ES-I3 (cell line): ENCODE measurements at regions not wholly inside any gene's neighbourhood (a gene's known extent, or its start where the extent isn't known, plus 50 kb on each side); places are given as distances from the start of the nearest gene placed in this dataset.

Source experiments
- H3K36me3 ChIP-seq: 2 replicates; pipeline ENCODE4 v1.6.1; 2013; ENCODE audit warnings: mild to moderate bottlenecking, low read length, control low read depth, moderate library complexity; ENCODE audit not compliant: insufficient read depth
- H3K4me1 ChIP-seq: 2 replicates; pipeline ENCODE4 v1.6.1; 2013; ENCODE audit warnings: mild to moderate bottlenecking, control low read depth, low read length; ENCODE audit not compliant: insufficient read depth
- H3K9ac ChIP-seq: 2 replicates; pipeline ENCODE4 v1.6.1; 2013; ENCODE audit warnings: low read depth, mild to moderate bottlenecking, low read length, moderate library complexity
- H3K9me3 ChIP-seq: 2 replicates; pipeline ENCODE4 v1.6.1; 2013; ENCODE audit warnings: mild to moderate bottlenecking, low read length, moderate library complexity; ENCODE audit not compliant: control insufficient read depth, insufficient read depth

DNA sequence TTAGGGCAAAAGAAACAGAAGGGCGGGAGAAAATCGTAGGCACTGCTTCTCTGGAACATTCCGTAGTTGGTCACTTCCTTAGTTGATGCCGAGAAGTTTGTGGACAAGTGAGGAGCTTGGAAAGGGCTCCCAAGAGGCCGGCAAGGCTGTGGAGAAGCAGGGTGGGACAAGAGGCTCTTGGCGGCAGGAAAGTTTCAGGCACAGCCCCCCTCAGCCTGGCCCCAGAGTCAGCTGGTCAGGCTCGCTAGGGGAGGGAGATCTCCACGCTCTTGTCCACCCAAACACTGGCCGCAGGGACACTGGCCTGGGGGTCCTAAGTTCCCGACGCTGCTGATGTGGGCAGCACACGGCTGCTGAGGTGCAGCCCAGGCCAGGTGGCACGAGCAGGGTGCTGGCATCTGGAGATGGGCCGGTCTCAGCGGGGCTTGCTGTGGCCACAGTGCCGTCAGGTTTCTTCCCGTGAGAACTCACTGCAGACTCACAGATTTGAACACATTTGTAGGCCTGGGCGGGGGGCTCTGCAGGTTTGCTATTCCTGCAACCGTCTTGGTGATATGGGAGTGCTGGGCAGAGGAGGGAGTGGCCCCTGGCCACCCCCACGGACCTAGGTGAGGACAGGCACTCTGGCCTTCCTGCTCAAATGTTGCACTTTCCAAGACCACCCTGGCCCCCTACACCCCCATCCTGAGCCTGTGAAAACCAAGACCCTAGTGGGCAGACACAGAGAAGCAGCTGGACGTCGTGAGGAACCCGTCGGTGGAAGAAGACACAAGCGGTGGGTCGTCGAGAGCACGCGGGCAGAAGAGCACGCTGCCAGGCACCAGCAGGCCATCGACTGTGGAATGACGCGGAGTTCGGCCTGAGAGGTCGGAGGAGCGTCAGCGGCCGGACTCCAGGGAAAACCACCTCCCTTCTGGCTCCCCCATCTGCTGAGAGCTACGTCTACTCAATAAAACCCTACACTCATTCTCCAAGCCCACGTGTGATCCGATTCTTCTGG lies 160.1 kb downstream of the ERMARD start:
- H3K9me3 ChIP-seq: no peaks in the 10 kb centered on the region
- no peak overlapping the region for H3K9ac ChIP-seq
- no peaks in the 10 kb centered on the region for H3K36me3 ChIP-seq
- H3K4me1 ChIP-seq: no peaks in the 10 kb centered on the region

DNA sequence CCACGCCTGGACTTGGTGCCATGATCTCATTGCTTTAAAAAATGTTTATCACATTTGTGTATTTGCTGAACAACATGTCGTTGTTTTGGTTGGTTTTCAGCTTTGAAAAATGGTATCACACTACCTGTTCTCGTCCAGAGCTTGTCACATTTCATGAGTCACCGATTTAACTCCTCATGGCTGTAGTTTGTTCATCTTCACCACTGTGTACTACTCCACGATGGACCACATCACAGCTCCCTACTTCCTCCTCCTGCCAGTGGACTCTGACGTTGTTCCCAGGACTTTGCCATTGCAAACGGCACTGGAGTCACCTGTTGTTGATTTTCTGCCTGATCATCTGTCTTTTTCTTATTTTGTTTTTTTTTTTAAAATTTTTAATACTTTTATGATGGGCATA lies 157.7 kb downstream of the ERMARD start:
- Histone ChIP-seq H3K36me3 (no peaks in the 10 kb centered on the region), H3K9ac (no peak overlapping the region), H3K4me1 (no peaks in the 10 kb centered on the region), H3K9me3 (no peaks in the 10 kb centered on the region; the same call in 1 of the 2 replicates)

DNA sequence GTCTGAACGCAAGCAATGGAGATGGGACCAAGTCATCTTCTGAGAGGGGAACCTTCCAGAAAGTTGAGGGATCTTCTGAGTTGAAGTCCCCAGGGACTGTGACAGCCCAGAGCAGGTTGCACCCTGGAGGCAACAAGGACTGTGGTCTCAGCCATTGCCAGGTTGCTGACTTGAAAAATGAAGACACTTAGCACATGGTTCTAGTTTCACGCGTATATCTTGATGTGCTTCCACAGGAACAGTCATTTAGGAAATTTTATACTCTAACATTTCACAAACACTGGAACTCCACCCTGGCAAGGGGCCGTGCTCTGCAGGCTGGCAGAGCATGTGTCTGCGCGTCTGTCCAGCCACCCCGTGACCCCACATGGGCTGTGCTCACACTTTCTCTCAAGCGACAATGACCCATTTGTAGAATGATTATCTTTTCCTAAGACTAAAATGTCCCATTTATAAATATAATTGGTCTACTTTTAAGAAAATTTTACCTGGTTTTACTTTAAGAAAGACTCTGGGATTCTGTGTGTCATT lies 157.0 kb downstream of the ERMARD start:
- no peaks in the 10 kb centered on the region for H3K4me1 ChIP-seq
- no peaks in the 10 kb centered on the region for H3K36me3 ChIP-seq
- no peaks in the 10 kb centered on the region; the same call in 1 of the 2 replicates for H3K9me3 ChIP-seq
- H3K9ac ChIP-seq: no peak overlapping the region

DNA sequence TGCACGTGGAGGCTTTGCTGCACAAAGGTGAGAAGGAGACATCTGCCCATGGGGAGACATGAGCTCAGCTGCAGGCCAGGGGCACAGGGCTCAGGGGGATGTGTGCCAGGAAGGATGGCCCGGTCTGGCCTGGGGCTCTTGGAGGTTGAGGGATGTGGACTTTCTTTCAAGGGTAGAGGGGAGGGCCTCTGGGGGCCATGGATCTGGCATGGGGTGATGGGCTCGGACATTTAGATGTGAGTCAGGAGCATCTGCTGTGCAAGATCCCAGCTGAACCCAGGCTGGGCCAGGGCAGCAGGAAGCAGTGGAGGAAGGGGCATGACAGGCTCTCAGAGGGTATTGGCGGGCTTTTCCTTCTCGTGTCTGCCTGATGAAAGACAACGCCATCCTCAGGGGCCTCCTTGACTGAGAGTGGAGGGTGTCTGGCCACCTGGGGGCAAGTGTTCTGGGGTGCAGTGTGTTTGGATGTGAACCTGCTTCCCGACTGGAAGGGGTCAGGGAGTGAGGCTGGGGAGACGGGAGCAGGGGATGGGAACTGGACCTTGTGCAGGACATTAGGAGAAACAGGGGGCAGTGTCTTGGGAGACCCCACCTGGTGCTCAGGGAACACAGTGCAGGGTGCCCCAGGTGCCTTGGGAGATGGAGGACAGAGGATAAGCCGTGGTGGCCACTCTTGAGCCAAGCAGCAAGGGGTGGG lies 156.1 kb downstream of the ERMARD start:
- no peaks in the 10 kb centered on the region for H3K4me1 ChIP-seq
- H3K36me3 ChIP-seq: no peaks in the 10 kb centered on the region
- H3K9me3 ChIP-seq: no peaks in the 10 kb centered on the region; the same call in 1 of the 2 replicates
- no peak overlapping the region for H3K9ac ChIP-seq

DNA sequence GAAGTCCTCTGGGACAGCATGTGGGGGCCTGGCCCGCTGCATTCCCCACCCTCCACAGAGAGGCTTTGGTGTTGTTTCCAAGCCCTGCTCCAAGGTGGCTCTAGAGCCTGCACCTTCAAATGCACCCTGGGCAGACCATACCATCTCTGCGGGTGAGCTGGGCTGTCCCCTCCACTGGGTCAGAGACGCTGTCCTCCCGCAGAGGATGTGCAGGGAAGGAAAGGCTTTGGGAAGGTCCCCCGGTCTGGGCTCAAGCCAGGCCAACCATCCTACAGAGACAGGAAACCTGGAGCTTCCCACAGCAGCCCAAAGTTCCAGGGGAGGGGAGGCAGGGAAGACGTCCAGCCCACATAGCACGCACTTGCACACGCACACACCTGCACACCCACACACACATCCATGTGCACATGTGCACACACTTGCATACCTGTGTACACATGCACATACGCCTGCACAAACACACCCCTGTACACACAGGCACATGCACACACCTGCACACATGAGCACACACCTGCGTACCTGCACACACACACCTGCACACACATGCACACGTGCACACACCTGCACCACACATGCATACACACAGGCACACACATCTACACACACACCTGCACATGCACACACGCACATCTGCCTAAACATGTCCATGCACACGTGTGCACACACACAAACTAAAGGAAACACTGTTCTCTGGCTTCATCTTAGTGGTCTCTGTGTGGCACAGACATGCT lies 155.4 kb downstream of the ERMARD start:
- no peaks in the 10 kb centered on the region for H3K4me1 ChIP-seq
- no peaks in the 10 kb centered on the region for H3K36me3 ChIP-seq
- H3K9me3 ChIP-seq: no peaks in the 10 kb centered on the region; the same call in 1 of the 2 replicates
- no peak overlapping the region for H3K9ac ChIP-seq

DNA sequence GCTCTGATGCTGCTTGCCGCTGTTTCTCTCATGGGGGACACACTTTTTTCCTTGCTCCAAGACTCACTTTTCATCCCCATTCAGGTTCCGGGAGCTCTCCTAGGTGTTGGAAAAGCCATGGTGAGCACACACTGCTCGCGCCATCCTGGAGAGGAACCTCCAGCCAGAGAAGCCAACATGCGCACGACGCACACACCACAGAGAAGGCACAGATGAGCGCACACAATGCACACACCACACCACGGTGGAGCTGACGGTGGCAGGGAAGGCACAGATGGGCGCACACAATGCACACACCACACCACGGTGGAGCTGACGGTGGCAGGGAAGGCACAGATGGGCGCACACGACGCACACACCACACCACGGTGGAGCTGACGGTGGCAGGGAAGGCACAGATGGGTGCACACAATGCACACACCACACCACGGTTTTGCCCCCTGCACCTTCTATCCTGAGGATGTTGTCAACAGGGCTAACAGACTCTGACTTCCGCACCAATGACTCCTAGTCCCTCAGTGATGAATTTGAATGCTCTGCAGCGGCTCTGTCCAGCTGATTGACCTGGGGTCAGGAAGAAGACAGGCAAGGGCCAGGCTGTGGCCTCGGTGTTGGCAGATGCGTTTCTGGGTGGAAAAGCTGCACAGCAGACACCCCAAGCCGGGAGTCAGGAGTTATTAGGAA lies 154.7 kb downstream of the ERMARD start:
- Histone ChIP-seq H3K9ac (no peak overlapping the region), H3K4me1 (no peaks in the 10 kb centered on the region), H3K36me3 (no peaks in the 10 kb centered on the region), H3K9me3 (no peaks in the 10 kb centered on the region; the same call in 1 of the 2 replicates)

DNA sequence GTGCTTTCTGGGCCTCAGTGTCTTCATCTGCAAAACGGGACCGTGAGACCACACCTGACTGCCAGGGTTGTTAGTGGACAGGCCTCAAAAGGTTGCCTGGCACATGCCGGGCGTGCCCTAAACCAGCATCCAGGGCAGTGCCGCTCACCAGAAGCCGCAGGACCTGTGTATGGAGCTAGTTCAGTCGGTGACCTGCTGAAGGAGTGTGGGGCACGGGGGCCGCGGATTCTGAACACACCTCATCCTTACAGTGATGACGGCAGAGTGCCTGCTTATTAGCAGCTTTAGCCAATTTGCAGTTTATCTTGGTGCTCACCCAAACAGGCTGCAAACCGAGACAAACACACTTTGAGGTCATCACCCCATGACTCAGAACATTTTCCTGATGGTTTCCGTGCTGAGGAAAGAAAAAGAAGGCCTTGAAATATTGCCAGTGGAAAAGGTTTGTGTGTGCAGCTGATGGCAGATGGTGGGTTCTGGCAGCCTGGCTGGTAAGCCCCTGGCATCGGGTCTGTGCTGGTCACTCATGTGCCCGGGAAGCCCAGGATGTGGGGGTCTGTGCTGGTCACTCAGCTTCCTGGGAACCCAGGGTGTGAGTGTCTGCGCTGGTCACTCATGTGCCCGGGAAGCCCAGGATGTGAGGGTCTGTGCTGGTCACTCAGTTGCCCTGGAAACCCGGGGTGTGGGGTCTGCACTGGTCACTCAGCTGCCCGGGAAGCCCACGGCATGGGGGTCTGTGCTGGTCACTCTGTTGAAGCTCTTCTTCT lies 153.8 kb downstream of the ERMARD start:
- H3K9ac ChIP-seq: no peak overlapping the region
- no peaks in the 10 kb centered on the region for H3K36me3 ChIP-seq
- H3K4me1 ChIP-seq: no peaks in the 10 kb centered on the region
- H3K9me3 ChIP-seq: no peaks in the 10 kb centered on the region; the same call in 1 of the 2 replicates

DNA sequence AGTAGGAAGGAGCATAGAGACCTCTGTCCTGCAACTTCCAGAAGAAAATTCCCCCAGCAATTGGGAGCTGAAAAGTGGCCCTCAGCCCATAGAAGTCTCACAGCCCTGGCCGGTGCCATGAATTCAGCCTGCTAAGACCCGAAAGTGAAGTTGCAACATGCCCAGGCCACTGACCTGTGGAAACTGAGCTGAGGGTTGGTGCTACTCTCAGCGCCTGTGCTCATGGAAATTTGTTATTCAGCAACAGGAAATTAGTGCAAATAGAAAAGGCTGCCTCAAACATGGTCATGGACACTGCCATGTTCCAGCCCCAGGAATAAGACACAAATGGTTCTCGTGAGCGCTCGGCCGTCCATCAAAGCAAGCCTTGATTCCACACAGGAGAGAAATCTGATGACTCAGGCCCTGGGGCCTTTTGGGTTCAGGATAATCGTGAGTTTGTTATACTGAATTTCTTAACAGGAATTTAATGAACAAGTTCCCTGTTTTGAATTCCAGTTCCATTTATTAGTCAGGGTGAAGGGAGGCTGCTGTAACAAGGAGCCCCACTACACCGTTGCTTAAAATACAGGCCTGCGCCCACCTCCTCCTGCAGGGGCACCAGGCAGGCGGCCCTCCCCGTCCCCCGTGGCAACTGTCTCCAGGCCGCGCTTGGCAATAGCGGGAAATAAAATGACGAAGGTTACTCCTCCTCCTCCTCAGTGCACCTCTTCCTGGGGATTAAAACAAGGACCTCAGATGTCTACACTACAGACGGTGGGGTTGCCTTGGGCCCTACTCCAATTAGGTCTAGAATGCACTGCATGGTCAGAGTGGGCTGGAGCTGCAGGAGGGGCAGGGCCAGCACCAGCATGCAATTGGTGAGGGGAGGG lies 152.9 kb downstream of the ERMARD start:
- Histone ChIP-seq H3K9ac (no peak overlapping the region), H3K9me3 (no peaks in the 10 kb centered on the region; the same call in 1 of the 2 replicates), H3K36me3 (no peaks in the 10 kb centered on the region), H3K4me1 (no peaks in the 10 kb centered on the region)

DNA sequence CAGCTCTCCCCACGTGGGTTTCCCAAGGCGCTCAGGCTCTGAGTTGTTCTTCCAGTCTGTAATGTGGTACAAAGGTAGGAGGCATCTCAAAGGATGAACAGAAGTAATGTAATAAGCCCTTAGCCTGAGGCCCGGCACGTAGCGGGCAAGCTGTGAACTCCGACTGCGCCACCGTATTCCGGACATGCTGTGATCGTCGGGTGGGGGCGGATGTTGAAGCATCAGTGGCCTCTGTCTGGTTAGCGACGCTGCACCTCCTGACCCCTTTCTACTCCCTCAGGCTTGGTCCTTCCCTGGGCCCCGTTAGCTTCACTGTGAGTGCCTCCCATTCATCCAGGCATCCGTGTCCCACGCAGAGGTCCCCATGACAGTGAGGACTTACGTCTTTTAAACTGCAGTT lies 151.7 kb downstream of the ERMARD start:
- Histone ChIP-seq H3K9me3 (no peaks in the 10 kb centered on the region; the same call in 1 of the 2 replicates), H3K9ac (no peak overlapping the region), H3K36me3 (no peaks in the 10 kb centered on the region), H3K4me1 (no peaks in the 10 kb centered on the region)

DNA sequence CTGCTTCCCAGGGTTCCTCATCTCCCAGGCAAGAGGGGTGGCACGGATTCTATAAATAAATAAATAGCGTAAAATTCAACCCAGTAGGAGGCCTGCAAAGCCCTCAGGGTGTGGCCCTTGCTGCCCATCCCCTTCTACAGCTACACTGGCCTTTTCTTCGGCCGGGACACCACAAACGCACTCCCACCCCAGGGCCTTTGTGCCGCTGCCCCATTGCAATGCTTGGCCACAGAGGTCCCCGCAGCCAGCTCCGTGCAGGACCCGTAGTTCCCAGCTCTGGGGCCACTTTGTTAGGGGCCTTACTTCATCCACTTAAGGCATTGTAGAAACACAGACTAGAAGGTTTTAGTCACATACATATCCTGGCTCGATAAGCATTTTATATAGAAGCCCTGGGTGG lies 151.2 kb downstream of the ERMARD start:
- H3K36me3 ChIP-seq: no peaks in the 10 kb centered on the region
- no peaks in the 10 kb centered on the region; the same call in 1 of the 2 replicates for H3K9me3 ChIP-seq
- H3K4me1 ChIP-seq: no peaks in the 10 kb centered on the region
- H3K9ac ChIP-seq: no peak overlapping the region

DNA sequence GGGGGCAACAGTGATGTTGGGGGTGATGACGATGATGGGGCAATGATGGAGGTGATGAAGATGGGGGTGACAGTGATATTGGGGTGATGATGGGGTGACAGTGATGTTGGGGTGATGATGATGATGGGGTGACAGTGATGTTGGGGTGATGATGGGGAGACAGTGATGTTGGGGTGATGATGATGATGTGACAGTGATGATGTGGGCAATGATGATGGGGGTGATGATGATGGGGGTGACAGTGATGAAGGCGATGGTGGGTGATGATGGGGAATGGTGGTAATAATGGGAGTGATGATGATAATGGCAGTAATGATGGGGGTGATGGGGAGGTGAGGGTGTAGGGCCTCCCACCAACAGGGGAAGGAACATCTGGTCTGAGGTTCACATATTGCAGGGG lies 150.6 kb downstream of the ERMARD start:
- H3K4me1 ChIP-seq: no peaks in the 10 kb centered on the region
- no peaks in the 10 kb centered on the region for H3K36me3 ChIP-seq
- H3K9me3 ChIP-seq: no peaks in the 10 kb centered on the region; the same call in 1 of the 2 replicates
- H3K9ac ChIP-seq: no peak overlapping the region

DNA sequence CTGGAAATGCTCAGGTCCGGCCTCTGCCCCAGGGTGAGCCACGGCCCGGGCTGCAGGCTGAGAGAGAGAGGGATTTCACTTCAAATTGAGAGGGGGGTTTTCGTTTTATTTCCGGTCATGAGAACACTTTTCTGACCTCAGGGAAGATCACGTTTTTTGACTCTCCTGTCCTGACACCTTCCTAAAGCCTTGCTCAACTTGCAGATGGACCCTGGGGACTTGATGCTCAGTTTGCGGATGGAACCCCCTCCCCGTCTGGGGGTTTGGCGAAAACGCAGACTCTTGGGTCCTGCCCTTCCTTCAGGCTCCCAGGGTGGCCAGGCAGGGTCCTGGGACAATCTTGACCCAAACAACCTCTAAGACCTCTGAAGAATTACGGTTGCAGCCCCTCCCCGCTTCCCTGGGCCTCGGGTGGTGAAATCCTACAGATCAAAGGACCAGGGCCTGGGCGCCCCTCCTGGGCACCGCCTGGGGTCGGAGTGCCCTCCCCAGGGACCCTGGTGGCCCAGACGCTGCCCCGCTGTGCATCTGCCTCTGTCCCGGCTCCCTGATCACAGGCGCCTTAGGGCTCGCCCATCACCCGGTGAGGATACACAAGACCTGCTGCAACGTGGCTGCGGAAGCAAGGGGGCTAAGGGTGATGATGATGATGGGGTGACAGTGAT lies 148.2 kb downstream of the ERMARD start:
- Histone ChIP-seq H3K36me3 (no peaks in the 10 kb centered on the region), H3K4me1 (no peaks in the 10 kb centered on the region), H3K9ac (no peak overlapping the region), H3K9me3 (no peaks in the 10 kb centered on the region; the same call in 1 of the 2 replicates)
